Panc1 (cell line): ENCODE measurements at regions not wholly inside any gene's neighbourhood (a gene's known extent, or its start where the extent isn't known, plus 50 kb on each side); places are given as distances from the start of the nearest gene placed in this dataset.

ENCODE experiments used
- POLR2AphosphoS5 ChIP-seq: IDR thresholded peaks from 2 replicates; pipeline ENCODE4 v1.6.1; 2012; ENCODE audit warnings: mild to moderate bottlenecking, low read depth, low read length, moderate library complexity
- SIN3A ChIP-seq: IDR thresholded peaks from 2 replicates; pipeline ENCODE4 v1.6.1; 2012; ENCODE audit warnings: low read depth, mild to moderate bottlenecking, low read length, moderate library complexity, borderline replicate concordance; ENCODE audit not compliant: insufficient read depth
- TCF7L2 ChIP-seq: IDR thresholded peaks from 2 replicates; pipeline ENCODE4 v1.6.1; 2011; ENCODE audit warnings: mild to moderate bottlenecking, low read depth, low read length, inconsistent platforms
- TF ChIP-seq, protein P1 (sequence below): fragments of 450-650 bp; IDR thresholded peaks from 2 replicates; pipeline ENCODE4 v1.5.1; 2017; ENCODE audit warnings: mild to moderate bottlenecking
- TF ChIP-seq, protein P2 (sequence below), 2 experiments: IDR thresholded peaks; 2 replicates each; pipeline ENCODE4 v1.6.1; 2011 to 2012; ENCODE audit warnings: low read depth in 2 of 2, control low read depth in 1 of 2, low read length in 1 of 2, mild to moderate bottlenecking in 1 of 2, moderate library complexity in 1 of 2; ENCODE audit not compliant: insufficient read depth in 1 of 2

- TF ChIP-seq, protein P1, sequence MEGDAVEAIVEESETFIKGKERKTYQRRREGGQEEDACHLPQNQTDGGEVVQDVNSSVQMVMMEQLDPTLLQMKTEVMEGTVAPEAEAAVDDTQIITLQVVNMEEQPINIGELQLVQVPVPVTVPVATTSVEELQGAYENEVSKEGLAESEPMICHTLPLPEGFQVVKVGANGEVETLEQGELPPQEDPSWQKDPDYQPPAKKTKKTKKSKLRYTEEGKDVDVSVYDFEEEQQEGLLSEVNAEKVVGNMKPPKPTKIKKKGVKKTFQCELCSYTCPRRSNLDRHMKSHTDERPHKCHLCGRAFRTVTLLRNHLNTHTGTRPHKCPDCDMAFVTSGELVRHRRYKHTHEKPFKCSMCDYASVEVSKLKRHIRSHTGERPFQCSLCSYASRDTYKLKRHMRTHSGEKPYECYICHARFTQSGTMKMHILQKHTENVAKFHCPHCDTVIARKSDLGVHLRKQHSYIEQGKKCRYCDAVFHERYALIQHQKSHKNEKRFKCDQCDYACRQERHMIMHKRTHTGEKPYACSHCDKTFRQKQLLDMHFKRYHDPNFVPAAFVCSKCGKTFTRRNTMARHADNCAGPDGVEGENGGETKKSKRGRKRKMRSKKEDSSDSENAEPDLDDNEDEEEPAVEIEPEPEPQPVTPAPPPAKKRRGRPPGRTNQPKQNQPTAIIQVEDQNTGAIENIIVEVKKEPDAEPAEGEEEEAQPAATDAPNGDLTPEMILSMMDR: no peak
- TF ChIP-seq POLR2AphosphoS5 (no peak), TCF7L2 (no peak), SIN3A (no peak)
- TF ChIP-seq, protein P2, sequence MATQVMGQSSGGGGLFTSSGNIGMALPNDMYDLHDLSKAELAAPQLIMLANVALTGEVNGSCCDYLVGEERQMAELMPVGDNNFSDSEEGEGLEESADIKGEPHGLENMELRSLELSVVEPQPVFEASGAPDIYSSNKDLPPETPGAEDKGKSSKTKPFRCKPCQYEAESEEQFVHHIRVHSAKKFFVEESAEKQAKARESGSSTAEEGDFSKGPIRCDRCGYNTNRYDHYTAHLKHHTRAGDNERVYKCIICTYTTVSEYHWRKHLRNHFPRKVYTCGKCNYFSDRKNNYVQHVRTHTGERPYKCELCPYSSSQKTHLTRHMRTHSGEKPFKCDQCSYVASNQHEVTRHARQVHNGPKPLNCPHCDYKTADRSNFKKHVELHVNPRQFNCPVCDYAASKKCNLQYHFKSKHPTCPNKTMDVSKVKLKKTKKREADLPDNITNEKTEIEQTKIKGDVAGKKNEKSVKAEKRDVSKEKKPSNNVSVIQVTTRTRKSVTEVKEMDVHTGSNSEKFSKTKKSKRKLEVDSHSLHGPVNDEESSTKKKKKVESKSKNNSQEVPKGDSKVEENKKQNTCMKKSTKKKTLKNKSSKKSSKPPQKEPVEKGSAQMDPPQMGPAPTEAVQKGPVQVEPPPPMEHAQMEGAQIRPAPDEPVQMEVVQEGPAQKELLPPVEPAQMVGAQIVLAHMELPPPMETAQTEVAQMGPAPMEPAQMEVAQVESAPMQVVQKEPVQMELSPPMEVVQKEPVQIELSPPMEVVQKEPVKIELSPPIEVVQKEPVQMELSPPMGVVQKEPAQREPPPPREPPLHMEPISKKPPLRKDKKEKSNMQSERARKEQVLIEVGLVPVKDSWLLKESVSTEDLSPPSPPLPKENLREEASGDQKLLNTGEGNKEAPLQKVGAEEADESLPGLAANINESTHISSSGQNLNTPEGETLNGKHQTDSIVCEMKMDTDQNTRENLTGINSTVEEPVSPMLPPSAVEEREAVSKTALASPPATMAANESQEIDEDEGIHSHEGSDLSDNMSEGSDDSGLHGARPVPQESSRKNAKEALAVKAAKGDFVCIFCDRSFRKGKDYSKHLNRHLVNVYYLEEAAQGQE (IDR thresholded peaks at IDR 0.05; ENCODE audit: insufficient read depth in 1 of 2, low read depth in 2 of 2, low read length in 1 of 2): no peak
These were observed 187.0 kb downstream of the SOX9 start for GRCh38 chr17:72307836-72308235.
